Ectodermal cell (in vitro differentiated cells): ENCODE measurements at regions not wholly inside any gene's neighbourhood (a gene's known extent, or its start where the extent isn't known, plus 50 kb on each side); places are given as distances from the start of the nearest gene placed in this dataset.
"Not testable (repeated sequence)": the region's sequence is repeated elsewhere in the genome, so short reads cannot be mapped to it uniquely, and the experiment has no call there.

Source experiments
- H3K27ac ChIP-seq: 2 replicates; pipeline ENCODE4 v1.7.0; 2013; ENCODE audit warnings: mild to moderate bottlenecking, low read depth, low read length; ENCODE audit not compliant: insufficient read depth, poor library complexity, severe bottlenecking
- H3K27me3 ChIP-seq: 2 replicates; pipeline ENCODE4 v1.7.0; 2013; ENCODE audit warnings: mild to moderate bottlenecking, low read length; ENCODE audit not compliant: insufficient read depth, control insufficient read depth, poor library complexity, severe bottlenecking
- H3K36me3 ChIP-seq: one replicate; pipeline ENCODE4 v1.7.0; 2013; ENCODE audit warnings: low read length; ENCODE audit not compliant: control insufficient read depth, insufficient read depth
- H3K4me1 ChIP-seq: one replicate; pipeline ENCODE4 v1.7.0; 2013; ENCODE audit warnings: low read length; ENCODE audit not compliant: control insufficient read depth, insufficient read depth
- H3K4me3 ChIP-seq: 2 replicates; pipeline ENCODE4 v1.7.0; 2013; ENCODE audit warnings: low read depth, low read length, control low read depth; ENCODE audit not compliant: insufficient read depth
- H3K9me3 ChIP-seq: 2 replicates; pipeline ENCODE4 v1.7.0; 2013; ENCODE audit warnings: mild to moderate bottlenecking, low read length, moderate library complexity; ENCODE audit not compliant: control insufficient read depth
- WGBS, 2 experiments: methylation state at CpG; one replicate each; pipeline ENCODE4 v1.1.7; 2013; ENCODE audit warnings: missing lambda C conversion rate in 2 of 2; 5-methylcytosine and 5-hydroxymethylcytosine counted together

DNA sequence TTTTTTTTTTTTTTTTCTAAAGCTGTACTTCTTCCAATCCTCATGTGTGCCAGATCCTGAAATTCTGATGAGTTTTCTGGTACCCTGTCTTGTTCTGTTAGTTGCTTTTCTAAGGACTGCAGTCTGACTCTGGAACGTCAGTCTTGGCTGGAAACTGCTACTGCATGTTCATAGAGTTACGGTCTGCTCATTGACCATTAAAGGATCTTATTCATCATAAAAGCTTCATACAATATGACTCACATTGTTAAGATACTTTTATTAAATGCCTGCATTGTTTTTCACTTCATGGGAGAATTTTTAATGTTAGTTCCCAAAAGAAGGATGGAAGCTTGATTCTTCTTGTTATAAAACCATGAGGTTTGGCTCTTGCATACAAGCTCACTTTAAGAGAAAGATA is 233.6 kb downstream of the SYT10 start:
- Histone ChIP-seq H3K4me3 (no peak overlapping the region), H3K4me1 (no peaks in the 10 kb centered on the region), H3K27ac (no peak overlapping the region), H3K36me3 (no peaks in the 10 kb centered on the region), H3K27me3 (no peaks in the 10 kb centered on the region), H3K9me3 (no peaks in the 10 kb centered on the region)
- WGBS, 2 experiments, result 94 to 96% methylated on average over 2 of the region's 2 CpGs

DNA sequence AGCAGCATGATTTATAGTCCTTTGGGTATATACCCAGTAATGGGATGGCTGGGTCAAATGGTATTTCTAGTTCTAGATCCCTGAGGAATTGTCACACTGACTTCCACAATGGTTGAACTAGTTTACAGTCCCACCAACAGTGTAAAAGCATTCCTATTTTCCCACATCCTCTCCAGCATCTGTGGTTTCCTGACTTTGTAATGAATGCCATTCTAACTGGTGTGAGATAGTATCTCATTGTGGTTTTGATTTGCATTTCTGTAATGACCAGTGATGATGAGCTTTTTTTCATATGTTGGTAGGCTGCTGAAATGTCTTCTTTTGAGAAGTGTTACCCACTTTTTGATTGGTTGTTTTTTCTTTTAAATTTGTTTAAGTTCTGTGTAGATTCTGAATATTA is 245.2 kb downstream of the SYT10 start:
- not testable (repeated sequence) for H3K27me3 ChIP-seq, H3K36me3 ChIP-seq, H3K27ac ChIP-seq, H3K4me3 ChIP-seq, H3K4me1 ChIP-seq, H3K9me3 ChIP-seq

DNA sequence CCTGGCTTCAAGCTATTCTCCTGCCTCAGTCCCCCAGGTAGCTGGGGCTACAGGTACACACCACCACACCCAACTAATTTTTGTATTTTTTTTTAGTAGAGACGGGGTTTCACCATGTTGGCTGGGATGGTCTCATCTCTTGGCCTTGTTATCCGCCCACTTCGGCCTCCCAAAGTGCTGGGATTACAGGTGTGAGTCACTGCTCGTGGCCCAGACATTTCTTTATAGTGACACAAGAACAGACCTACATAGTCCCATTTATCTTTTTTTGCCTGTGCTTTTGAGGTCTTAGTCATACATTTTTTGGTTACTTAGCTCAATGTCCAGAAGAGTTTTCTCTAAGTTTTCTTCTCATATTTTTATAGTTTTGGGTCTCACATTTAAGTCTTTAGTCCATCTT is 247.4 kb downstream of the SYT10 start:
- H3K9me3 ChIP-seq, result no peaks in the 10 kb centered on the region
- H3K27ac ChIP-seq, result no peak overlapping the region
- H3K4me3 ChIP-seq, result no peak overlapping the region
- H3K27me3 ChIP-seq, result no peaks in the 10 kb centered on the region
- 90 to 95% methylated on average over 4 of the region's 4 CpGs for WGBS, 2 experiments
- H3K36me3 ChIP-seq, result no peaks in the 10 kb centered on the region
- no peaks in the 10 kb centered on the region for H3K4me1 ChIP-seq

DNA sequence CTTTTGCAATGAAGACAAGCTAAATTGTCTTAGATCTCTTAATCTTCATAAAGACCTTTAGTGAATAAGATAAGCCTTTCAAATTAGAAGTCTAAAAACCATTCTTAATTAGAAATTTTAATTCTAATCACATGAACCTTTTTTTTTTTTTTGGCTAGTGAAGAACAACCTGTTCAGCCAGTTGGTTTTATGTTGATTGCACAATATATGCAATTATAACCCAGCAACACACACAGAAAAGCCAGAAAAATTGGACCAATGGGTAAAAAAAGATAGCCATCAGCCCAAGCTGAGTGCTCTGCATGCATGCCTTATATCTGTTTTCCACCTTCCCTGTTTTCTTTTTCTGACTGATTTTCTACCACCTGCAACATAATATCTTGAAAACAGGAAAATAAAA is 252.2 kb downstream of the SYT10 start:
- Histone ChIP-seq H3K9me3 (no peaks in the 10 kb centered on the region), H3K4me1 (no peaks in the 10 kb centered on the region), H3K4me3 (no peak overlapping the region), H3K36me3 (no peaks in the 10 kb centered on the region), H3K27ac (no peak overlapping the region), H3K27me3 (no peaks in the 10 kb centered on the region)

DNA sequence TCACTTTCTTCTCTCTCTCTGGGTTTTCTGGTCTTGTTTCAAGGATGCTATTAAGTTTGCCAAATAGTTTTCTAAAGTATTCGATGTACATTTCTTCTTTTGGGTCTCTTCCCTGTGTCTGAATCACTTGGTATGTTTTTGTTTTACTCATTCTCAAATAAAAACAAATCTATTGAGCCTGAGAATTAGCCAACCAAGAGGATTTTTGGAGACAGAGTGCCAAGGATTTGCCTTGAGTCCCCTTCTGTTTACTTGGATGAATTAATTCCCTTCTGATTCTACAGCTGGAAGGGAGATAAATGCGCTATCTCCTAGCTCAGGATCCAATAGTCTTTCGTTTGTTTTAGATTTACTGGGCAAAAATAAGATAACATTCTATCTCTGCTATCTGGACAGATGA is 255.5 kb downstream of the SYT10 start:
- H3K36me3 ChIP-seq, result no peaks in the 10 kb centered on the region
- no peak overlapping the region for H3K4me3 ChIP-seq
- no peak overlapping the region for H3K27ac ChIP-seq
- no peaks in the 10 kb centered on the region for H3K9me3 ChIP-seq
- no peaks in the 10 kb centered on the region for H3K27me3 ChIP-seq
- 82 to 91% methylated on average over 2 to 3 of the region's 3 CpGs for WGBS, 2 experiments
- H3K4me1 ChIP-seq, result no peaks in the 10 kb centered on the region

DNA sequence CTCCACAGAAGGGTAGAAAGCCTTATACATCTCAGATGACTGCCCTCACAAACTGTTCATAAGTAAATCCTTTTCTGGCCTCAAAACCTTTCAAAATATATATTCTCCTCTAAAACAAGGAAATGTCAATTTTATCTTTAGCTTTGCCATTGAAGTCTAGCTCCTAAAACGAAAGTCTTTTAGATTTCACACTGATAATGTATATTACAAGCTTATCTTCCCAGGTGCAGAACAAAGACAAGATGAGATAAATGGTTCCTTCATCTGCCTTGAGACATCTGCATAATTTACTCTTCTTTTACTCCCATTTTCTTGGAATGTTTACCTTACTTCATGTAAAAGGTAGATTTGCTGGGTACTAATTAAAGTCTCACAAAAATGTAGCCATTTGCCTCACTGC is 257.1 kb downstream of the SYT10 start:
- 75 to 86% methylated on average over 1 of the region's 1 CpG for WGBS, 2 experiments
- Histone ChIP-seq H3K27ac (no peak overlapping the region), H3K27me3 (no peaks in the 10 kb centered on the region)

DNA sequence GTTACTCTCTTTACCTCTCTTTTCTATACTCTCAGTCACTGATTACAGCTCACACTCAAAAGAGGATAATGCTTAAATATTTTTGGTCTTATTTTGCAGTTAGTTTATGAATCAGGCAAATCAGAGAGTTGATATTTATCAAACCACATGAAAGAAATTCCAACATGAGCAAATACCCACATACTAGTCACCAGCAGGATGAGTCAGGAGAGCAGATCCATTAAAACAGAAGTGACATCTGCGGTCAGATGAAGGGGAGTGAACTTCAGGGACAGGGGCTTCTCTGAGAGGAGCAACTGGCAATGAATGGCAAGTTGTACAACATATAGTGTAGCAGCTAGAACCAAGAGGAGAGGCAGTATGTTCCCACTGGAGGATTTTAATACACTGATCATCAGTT is 258.7 kb downstream of the SYT10 start:
- Histone ChIP-seq H3K27me3 (no peaks in the 10 kb centered on the region), H3K4me1 (no peaks in the 10 kb centered on the region), H3K4me3 (no peak overlapping the region), H3K9me3 (no peaks in the 10 kb centered on the region), H3K36me3 (no peaks in the 10 kb centered on the region), H3K27ac (no peak overlapping the region)
- 95 to 97% methylated on average over 1 of the region's 1 CpG for WGBS, 2 experiments

More for the DNA sequence above, 257.1 kb downstream of the SYT10 start:
- Histone ChIP-seq H3K36me3 (no peaks in the 10 kb centered on the region), H3K4me1 (no peaks in the 10 kb centered on the region), H3K4me3 (no peak overlapping the region), H3K9me3 (no peaks in the 10 kb centered on the region)

DNA sequence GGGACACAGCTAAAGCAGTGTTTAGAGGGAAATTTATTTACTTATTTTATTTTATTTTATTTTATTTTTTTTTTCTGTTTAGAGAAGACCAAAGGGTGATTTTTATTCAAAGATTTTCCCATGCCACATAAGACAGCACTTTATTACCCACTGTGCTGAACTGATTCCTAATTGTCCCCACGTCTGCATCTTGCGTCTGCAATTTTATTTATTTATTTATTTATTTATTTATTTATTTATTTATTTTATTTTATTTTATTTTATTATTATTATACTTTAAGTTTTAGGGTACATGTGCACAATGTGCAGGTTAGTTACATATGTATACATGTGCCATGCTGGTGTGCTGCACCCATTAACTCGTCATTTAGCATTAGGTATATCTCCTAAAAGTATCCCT is 269.7 kb upstream of the PKP2 start:
- not testable (repeated sequence) for H3K36me3 ChIP-seq, H3K27ac ChIP-seq, H3K4me3 ChIP-seq, H3K27me3 ChIP-seq, H3K9me3 ChIP-seq, H3K4me1 ChIP-seq
- WGBS, 2 experiments, result 80% methylated on average over 1 of the region's 3 CpGs; no CpG with 5 or more reads in 1 of the 2 experiments

DNA sequence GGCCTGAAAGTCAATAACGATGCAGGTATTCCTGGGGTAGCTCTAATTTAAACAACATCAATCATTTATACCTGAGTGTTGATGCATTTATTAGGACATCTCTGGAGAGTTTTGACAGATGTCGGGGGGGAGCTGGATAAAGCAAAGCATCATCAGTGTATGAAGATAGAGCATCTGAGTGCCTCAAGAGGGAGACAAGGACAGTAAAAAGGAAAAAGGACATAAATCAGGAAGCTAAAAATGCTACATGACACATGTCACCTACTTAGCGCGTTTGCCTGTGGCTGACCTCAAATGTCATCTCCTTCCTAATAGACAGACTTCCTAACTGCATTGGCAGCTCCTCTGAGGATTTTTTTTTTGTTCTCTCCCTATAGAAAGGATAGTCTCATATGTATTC is 259.5 kb upstream of the PKP2 start:
- WGBS, 2 experiments, result 92 to 95% methylated on average over 4 of the region's 4 CpGs
- H3K27me3 ChIP-seq, result no peaks in the 10 kb centered on the region
- no peaks in the 10 kb centered on the region for H3K36me3 ChIP-seq
- no peak overlapping the region for H3K4me3 ChIP-seq
- peaks cover 2% of the 10 kb centered on the region for H3K9me3 ChIP-seq
- H3K27ac ChIP-seq, result no peak overlapping the region
- no peaks in the 10 kb centered on the region for H3K4me1 ChIP-seq

DNA sequence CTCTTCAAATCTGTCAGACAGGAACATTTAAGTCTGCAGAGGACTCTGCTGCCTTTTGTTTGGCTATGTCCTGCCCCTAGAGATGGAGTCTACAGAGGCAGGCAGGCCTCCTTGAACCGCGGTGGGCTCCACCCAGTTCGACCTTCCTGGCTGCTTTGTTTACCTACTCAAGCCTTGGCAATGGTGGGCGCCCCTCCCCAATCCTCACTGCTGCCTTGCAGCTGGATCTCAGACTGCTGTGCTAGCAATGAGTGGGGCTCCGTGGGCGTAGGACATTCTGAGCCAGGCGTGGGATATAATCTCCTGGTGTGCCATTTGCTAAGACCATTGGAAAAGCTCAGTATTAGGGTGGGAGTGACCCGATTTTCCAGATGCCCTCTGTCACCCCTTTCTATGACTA is 250.7 kb upstream of the PKP2 start:
- not testable (repeated sequence) for H3K9me3 ChIP-seq, H3K4me1 ChIP-seq, H3K36me3 ChIP-seq, H3K27me3 ChIP-seq, H3K27ac ChIP-seq, H3K4me3 ChIP-seq
- 93 to 95% methylated on average over 8 of the region's 8 CpGs for WGBS, 2 experiments

DNA sequence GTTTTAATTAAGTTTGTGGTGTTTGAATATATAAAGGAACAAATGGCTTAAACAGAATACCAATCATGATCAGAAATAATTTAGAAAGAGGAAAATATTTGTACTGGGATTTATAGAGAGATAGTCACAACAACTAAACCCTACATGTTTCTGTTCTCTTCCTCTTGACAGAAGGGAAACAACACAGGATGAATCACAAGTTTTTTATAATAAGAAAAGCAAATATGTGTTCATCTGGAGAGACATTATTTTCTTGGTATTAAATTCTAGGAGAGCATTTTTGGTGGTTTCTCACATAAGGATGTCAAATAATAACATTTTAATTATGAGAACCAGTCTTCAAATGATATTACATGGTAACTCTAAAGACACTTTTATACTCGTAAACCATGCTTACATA is 232.9 kb upstream of the PKP2 start:
- WGBS, 2 experiments, result 100% methylated on average over 1 of the region's 1 CpG
- no peaks in the 10 kb centered on the region for H3K4me1 ChIP-seq
- H3K27ac ChIP-seq, result no peak overlapping the region
- H3K36me3 ChIP-seq, result no peaks in the 10 kb centered on the region
- H3K4me3 ChIP-seq, result no peak overlapping the region
- H3K9me3 ChIP-seq, result no peaks in the 10 kb centered on the region
- no peaks in the 10 kb centered on the region for H3K27me3 ChIP-seq
